GM12878 (cell line): ENCODE measurements at regions not wholly inside any gene's neighbourhood (a gene's known extent, or its start where the extent isn't known, plus 50 kb on each side); places are given as distances from the start of the nearest gene placed in this dataset.
"Not testable (repeated sequence)": the region's sequence is repeated elsewhere in the genome, so short reads cannot be mapped to it uniquely, and the experiment has no call there.

ENCODE experiments used
- ATAC-seq: fragments of 200-7000 bp; cut with Tn5 transposase; 3 replicates; pipeline ENCODE4 v1.9.1; 2020; ENCODE audit warnings: mild to moderate bottlenecking, moderate library complexity
- BruUV-seq: library from RNA; stranded (reverse); fragments of 400-500 nt; replicated peaks from 2 replicates; lab custom pipeline; 2021; lab: Mats Ljungman, UMichigan
- CTCF ChIA-PET: fragments of 300-600 bp; sonication (Branson Sonifier 250); formaldehyde crosslinking; extraction: SDS; loops from one replicate; lab custom pipeline; 2021; ENCODE audit warnings: inconsistent platforms; lab: Yijun Ruan, JAX
- POLR2A ChIA-PET: fragments of 350-600 bp; formaldehyde crosslinking; extraction: SDS; loops from one replicate; lab custom pipeline; 2021; ENCODE audit warnings: inconsistent platforms; lab: Charles Lee
- RAD21 ChIA-PET: fragments of 300-600 bp; sonication (Branson Sonifier 250); formaldehyde crosslinking; loops from one replicate; lab custom pipeline; 2023; ENCODE audit warnings: antibody characterized with exemption; ENCODE audit not compliant: unreplicated experiment; lab: Charles Lee
- SMC1A ChIA-PET: fragments of 300-600 bp; sonication (Branson Sonifier 250); formaldehyde crosslinking; loops from one replicate; lab custom pipeline; 2023; ENCODE audit not compliant: unreplicated experiment, uncharacterized antibody; lab: Charles Lee
- DNase-seq: peaks from one replicate; pipeline ENCODE4 v3.0.0-alpha.2; 2011; ENCODE audit warnings: low read depth, low spot score
- FAIRE-seq: peaks from 3 replicates; lab custom pipeline; 2011; peaks lifted over from hg19 to GRCh38; lab: Jason Lieb, UNC
- H2AFZ ChIP-seq: 2 replicates; pipeline ENCODE4 v1.6.0; 2011; ENCODE audit warnings: low read depth, low read length, control low read depth; ENCODE audit not compliant: control insufficient read depth
- H3K27ac ChIP-seq: 2 replicates; pipeline ENCODE4 v1.5.1; 2011; ENCODE audit warnings: control low read depth; ENCODE audit not compliant: control insufficient read depth, insufficient read depth
- H3K27me3 ChIP-seq, 2 experiments: replicated peaks in 1 of 2; 2 replicates each; pipeline versions ENCODE4 v1.6.0 to v1.6.1; 2011; ENCODE audit warnings: low read length in 1 of 2; ENCODE audit not compliant: control insufficient read depth in 2 of 2, insufficient read depth in 2 of 2
- H3K36me3 ChIP-seq, 2 experiments: 2 replicates each; pipeline ENCODE4 v1.5.1; 2011; ENCODE audit warnings: low read length in 1 of 2; ENCODE audit not compliant: control insufficient read depth in 2 of 2, insufficient read depth in 2 of 2
- H3K4me1 ChIP-seq: 2 replicates; pipeline ENCODE4 v1.6.1; 2011; ENCODE audit warnings: mild to moderate bottlenecking, low read length, moderate library complexity, mixed read lengths; ENCODE audit not compliant: control insufficient read depth, insufficient read depth
- H3K4me2 ChIP-seq: 2 replicates; pipeline ENCODE4 v1.6.0; 2011; ENCODE audit warnings: control low read depth; ENCODE audit not compliant: control insufficient read depth, insufficient read depth
- H3K4me3 ChIP-seq: fragments of 200-600 bp; sonication (generic); 2 replicates; pipeline ENCODE4 v1.5.1; 2016
- H3K79me2 ChIP-seq: 2 replicates; pipeline ENCODE4 v1.6.0; 2011; ENCODE audit warnings: low read length; ENCODE audit not compliant: control insufficient read depth, insufficient read depth
- H3K9ac ChIP-seq: 2 replicates; pipeline ENCODE4 v1.8.0; 2011; ENCODE audit warnings: low read length, control low read depth, mixed read lengths; ENCODE audit not compliant: control insufficient read depth, insufficient read depth
- H3K9me3 ChIP-seq: replicated peaks from 3 replicates; pipeline ENCODE4 v1.5.1; 2011; ENCODE audit warnings: mild to moderate bottlenecking, low read length; ENCODE audit not compliant: control insufficient read depth, insufficient read depth
- H4K20me1 ChIP-seq: 2 replicates; pipeline ENCODE4 v1.6.0; 2011; ENCODE audit not compliant: control insufficient read depth, insufficient read depth
- CHD4 ChIP-seq: fragments of 200-600 bp; sonication (generic); IDR thresholded peaks from 2 replicates; pipeline ENCODE4 v1.6.1; 2016; ENCODE audit warnings: mild to moderate bottlenecking
- GABPA ChIP-seq: IDR thresholded peaks from 2 replicates; pipeline ENCODE4 v1.6.1; 2014; ENCODE audit warnings: antibody characterized with exemption, low read depth, mild to moderate bottlenecking, inconsistent platforms
- POU2F2 ChIP-seq: IDR thresholded peaks from 3 replicates; pipeline ENCODE4 v1.6.1; 2011; ENCODE audit warnings: low read depth, mild to moderate bottlenecking, low read length, borderline replicate concordance
- RELA ChIP-seq: fragments of 450-650 bp; IDR thresholded peaks from 2 replicates; pipeline ENCODE4 v1.8.0; 2014; ENCODE audit warnings: borderline replicate concordance; ENCODE audit not compliant: partially characterized antibody
- SP1 ChIP-seq: IDR thresholded peaks from one replicate; pipeline ENCODE4 v1.6.1; 2011; ENCODE audit warnings: low read depth, low read length
- SPI1 ChIP-seq: IDR thresholded peaks from 2 replicates; pipeline ENCODE4 v1.6.1; 2011; ENCODE audit warnings: low read depth, mild to moderate bottlenecking, low read length, moderate library complexity, borderline replicate concordance; ENCODE audit not compliant: insufficient read depth
- YBX1 ChIP-seq: fragments of 450-650 bp; IDR thresholded peaks from 2 replicates; pipeline ENCODE4 v1.6.1; 2016; ENCODE audit warnings: antibody characterized with exemption
- WGBS: methylation state at CpG from one replicate; pipeline ENCODE4 v1.1.6; 2016; ENCODE audit warnings: low lambda C conversion rate; ENCODE audit not compliant: insufficient replicate concordance, insufficient coverage; ENCODE audit errors: missing lambda C conversion rate; 5-methylcytosine and 5-hydroxymethylcytosine counted together
- in situ Hi-C: fragments of 300-500 bp; cut with MboI; formaldehyde crosslinking; loops from 9 replicates; pipeline ENCODE4 v1.14.3; 2018; ENCODE audit warnings: mixed read lengths
- intact Hi-C: fragments of 100-400 bp; cut with micrococcal nuclease; formaldehyde crosslinking; loops from one replicate; pipeline ENCODE4 v1.14.2; 2022; ENCODE audit not compliant: unreplicated experiment
- TF ChIP-seq, protein P1 (sequence below): fragments of 450-650 bp; IDR thresholded peaks from 2 replicates; pipeline ENCODE4 v1.6.1; 2016; ENCODE audit warnings: mild to moderate bottlenecking
- TF ChIP-seq, protein P2 (sequence below): IDR thresholded peaks from 2 replicates; pipeline ENCODE4 v1.6.1; 2012; ENCODE audit warnings: low read depth, low read length, improper control_type of control experiment

DNA sequence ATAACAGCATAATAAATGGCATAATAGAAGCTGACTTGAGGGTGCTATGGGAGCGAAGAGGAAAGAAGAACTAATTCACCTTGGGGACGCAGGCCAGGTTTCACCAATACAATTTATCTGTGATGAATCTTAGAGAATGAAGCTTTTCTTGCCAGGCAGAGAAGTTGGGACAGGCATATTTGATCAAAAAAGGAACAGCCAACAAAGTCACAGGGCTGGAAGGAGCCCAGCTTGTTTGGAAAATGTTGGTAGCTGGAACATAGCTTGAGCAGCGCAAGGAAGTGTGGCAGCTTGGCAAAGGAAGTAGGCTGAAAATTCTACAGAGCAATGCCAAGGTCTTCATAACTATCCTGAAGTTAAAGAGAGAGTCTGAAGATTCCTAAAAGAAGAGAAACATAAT, 181.5 kb upstream of the OR13F1 start:
- Histone ChIP-seq H2AFZ (no peak overlapping the region), H3K36me3 (no peaks in the 10 kb centered on the region), H3K9ac (no peak overlapping the region), H3K79me2 (no peaks in the 10 kb centered on the region), H3K9me3 (no peaks in the 10 kb centered on the region), H4K20me1 (no peaks in the 10 kb centered on the region), H3K27me3 (no peaks in the 10 kb centered on the region), H3K4me2 (no peak overlapping the region), H3K4me3 (no peak overlapping the region), H3K4me1 (no peaks in the 10 kb centered on the region), H3K27ac (no peak overlapping the region)
- DNase-seq (no peak), ATAC-seq (no peak), FAIRE-seq (no peak)
- TF ChIP-seq, protein P1, sequence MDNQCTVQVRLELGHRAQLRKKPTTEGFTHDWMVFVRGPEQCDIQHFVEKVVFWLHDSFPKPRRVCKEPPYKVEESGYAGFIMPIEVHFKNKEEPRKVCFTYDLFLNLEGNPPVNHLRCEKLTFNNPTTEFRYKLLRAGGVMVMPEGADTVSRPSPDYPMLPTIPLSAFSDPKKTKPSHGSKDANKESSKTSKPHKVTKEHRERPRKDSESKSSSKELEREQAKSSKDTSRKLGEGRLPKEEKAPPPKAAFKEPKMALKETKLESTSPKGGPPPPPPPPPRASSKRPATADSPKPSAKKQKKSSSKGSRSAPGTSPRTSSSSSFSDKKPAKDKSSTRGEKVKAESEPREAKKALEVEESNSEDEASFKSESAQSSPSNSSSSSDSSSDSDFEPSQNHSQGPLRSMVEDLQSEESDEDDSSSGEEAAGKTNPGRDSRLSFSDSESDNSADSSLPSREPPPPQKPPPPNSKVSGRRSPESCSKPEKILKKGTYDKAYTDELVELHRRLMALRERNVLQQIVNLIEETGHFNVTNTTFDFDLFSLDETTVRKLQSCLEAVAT, result no peak
- no peak for TF ChIP-seq YBX1
- TF ChIP-seq GABPA, result no peak
- no peak for TF ChIP-seq CHD4
- TF ChIP-seq, protein P2, sequence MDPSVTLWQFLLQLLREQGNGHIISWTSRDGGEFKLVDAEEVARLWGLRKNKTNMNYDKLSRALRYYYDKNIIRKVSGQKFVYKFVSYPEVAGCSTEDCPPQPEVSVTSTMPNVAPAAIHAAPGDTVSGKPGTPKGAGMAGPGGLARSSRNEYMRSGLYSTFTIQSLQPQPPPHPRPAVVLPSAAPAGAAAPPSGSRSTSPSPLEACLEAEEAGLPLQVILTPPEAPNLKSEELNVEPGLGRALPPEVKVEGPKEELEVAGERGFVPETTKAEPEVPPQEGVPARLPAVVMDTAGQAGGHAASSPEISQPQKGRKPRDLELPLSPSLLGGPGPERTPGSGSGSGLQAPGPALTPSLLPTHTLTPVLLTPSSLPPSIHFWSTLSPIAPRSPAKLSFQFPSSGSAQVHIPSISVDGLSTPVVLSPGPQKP, result no peak
- TF ChIP-seq POU2F2, result no peak
- TF ChIP-seq SP1, result no peak
- TF ChIP-seq RELA, result no peak
- TF ChIP-seq SPI1, result no peak
- WGBS, result 58% methylated on average over 3 of the region's 3 CpGs
- CTCF ChIA-PET, result no interaction called here
- POLR2A ChIA-PET, result no interaction called here
- intact Hi-C loops (no loop called here), in situ Hi-C loops (no loop called here)
- RAD21 ChIA-PET, result no interaction called here
- SMC1A ChIA-PET, result no interaction called here
- BruUV-seq, result no TSS peak

DNA sequence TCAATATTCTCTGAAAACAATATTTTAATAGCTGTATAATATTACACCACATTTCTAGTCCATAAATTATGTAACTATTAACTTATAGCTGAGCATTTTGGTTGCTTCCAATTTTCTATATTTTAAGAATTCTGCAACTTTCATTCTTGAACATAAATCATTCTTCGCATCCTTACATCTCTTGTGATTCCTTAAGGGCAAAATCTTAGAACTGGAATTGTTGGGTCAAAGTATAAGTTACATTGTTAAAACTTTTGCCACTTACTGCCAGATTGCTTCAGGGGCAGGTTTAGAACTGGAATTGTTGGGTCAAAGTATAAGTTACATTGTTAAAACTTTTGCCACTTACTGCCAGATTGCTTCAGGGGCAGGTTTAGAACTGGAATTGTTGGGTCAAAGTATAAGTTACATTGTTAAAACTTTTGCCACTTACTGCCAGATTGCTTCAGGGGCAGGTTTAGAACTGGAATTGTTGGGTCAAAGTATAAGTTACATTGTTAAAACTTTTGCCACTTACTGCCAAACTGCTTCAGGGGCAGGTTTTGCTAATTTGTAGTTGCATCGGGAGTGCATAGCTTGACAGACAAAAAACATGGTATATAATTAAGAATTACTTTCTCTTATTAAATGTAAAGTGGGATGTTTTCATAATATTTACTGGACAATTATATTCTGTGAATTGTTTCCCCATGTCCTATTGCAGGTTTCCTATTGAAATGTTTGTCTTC, 179.9 kb upstream of the OR13F1 start:
- SMC1A ChIA-PET, result interaction anchor here (1.2 kb wide), 1 partner anchor 10 kb away, joined by 4 read pairs; no protein-coding TSS in a partner anchor
- H3K27ac ChIP-seq, H3K9ac ChIP-seq, H4K20me1 ChIP-seq, H3K27me3 ChIP-seq, DNase-seq, BruUV-seq, CTCF ChIA-PET, H3K4me3 ChIP-seq, intact Hi-C loops, FAIRE-seq, POLR2A ChIA-PET, RAD21 ChIA-PET, H3K36me3 ChIP-seq, H2AFZ ChIP-seq, ATAC-seq, H3K4me2 ChIP-seq, H3K79me2 ChIP-seq, H3K4me1 ChIP-seq, H3K9me3 ChIP-seq, in situ Hi-C loops: not testable (repeated sequence)
- WGBS, result 62% methylated on average over 2 of the region's 2 CpGs
